SH-SY5Y (cell line): ENCODE measurements at regions not wholly inside any gene's neighbourhood (a gene's known extent, or its start where the extent isn't known, plus 50 kb on each side); places are given as distances from the start of the nearest gene placed in this dataset.

Experiments
- GATA2 ChIP-seq: IDR thresholded peaks from 2 replicates; pipeline ENCODE4 v1.6.1; 2011; ENCODE audit warnings: mild to moderate bottlenecking, low read depth, low read length
- GATA3 ChIP-seq: IDR thresholded peaks from 2 replicates; pipeline ENCODE4 v1.6.1; 2011; ENCODE audit warnings: low read depth, mild to moderate bottlenecking, low read length, moderate library complexity

DNA sequence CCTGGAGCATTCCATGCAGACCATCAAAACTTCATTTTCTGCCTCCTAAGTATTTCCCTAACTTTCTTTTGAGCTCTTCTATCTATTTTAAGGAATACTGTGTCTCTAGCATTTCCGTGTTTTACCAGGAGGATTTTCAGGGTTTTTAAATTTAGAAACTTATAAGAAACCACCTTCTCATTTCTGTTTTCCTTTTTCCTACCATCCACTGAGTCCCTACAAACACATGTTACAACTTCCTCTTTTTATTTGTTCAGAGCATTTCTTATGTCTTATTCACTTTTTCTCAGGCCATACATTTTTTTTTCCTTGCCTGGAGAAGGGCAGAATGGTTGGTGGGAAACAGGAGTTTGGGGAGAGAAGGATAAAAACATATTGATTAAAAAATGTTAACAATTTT is 130.0 kb upstream of the BMP5 start:
- TF ChIP-seq GATA3 (no peak), GATA2 (no peak)

DNA sequence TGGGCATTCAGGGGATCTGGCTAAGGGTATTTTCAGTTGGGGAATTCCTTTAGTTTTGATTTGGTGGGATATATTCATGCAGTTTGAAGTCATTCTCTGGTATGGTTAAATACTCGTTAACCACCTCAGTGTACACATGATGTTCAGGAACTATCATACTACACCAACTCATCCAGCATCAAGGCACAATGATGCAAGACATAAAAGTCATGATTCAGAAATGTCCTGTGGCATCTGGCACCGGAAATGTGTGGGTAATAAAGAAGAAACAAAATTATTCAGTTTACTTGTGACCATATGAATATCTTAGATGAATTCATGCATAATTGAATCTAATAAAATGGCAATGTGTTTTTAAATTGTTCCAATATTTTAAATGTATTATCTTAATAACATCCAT is 129.0 kb upstream of the BMP5 start:
- TF ChIP-seq GATA2 (no peak), GATA3 (no peak)

DNA sequence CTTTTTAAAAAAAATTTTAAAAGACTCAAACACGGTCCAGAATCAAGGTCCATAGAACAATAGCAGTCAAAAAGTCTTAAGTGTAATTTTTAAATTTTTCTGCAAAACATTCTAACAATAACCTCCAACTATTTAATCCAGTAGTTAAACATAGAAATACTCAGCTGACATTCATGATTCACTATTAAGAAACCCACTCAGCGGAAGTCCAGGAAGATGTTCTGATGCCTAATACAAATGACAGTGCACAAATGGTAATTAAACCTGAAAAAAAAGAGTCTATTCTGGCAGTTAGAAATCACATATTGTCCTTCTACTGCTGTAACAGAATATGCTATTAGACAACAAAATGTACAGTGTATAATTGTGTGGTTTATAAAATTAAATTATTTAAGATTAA is 128.2 kb upstream of the BMP5 start:
- TF ChIP-seq GATA3 = no peak
- no peak for TF ChIP-seq GATA2

DNA sequence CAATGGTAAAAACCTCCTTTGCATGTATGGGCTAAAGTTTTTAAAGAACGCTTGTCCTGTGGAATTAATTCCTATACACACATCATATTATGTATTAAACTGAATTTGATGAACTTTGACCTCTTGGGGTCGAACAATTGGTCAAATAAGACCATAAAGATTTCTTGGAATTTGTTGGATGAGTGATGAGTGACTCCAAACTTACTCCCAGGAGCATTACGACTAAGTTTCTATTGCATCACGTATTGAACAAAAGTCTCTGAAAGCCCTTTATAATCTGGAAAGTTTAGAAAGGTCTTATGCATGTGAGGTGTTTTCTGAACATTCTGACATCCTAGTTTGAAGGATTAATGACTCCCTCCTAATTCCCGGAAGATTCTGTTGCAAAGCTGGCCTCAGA is 126.9 kb upstream of the BMP5 start:
- TF ChIP-seq GATA3 (no peak), GATA2 (no peak)

DNA sequence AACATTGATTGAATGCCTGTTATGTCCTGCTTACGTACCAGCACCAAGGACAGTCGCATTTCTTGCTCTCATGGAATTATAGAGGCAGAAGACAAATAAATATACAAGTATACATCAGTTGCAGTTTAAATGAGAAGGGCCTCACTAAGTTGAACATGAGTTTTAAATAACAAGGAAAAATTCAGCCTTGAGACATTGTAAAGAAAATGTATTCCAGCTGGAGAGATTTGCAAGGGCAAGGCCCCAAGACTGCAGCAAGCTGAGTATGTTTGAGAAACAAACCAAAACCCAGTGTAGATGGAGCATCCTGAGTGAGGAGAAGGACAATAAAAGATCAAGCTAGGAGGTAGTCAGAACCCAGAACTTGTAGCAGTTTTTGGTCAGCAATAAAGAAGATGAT is 123.2 kb upstream of the BMP5 start:
- no peak for TF ChIP-seq GATA3
- TF ChIP-seq GATA2 = no peak

GRCh38 chr6:55997223-55997874 is 122.0 kb upstream of the BMP5 start:
- TF ChIP-seq GATA2 (no peak), GATA3 (no peak)

DNA sequence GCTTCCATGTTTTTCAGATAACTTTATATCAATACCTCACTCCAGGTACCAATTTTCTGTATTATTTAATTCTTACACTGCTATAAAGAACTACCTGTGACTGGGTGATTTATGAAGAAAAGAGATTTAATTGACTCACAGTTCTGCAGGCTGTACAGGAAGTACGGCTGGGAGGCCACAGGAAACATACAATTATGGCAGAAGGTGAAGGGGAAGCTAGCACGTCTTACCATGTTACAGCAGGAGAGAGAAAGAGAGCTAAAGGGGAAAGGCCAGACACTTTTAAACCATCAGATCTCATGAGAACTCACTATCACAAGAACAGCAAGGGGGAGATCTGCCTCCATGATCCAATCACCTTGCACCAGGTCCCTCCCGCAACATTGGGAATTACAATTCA is 119.1 kb upstream of the BMP5 start:
- no peak for TF ChIP-seq GATA3
- no peak for TF ChIP-seq GATA2

DNA sequence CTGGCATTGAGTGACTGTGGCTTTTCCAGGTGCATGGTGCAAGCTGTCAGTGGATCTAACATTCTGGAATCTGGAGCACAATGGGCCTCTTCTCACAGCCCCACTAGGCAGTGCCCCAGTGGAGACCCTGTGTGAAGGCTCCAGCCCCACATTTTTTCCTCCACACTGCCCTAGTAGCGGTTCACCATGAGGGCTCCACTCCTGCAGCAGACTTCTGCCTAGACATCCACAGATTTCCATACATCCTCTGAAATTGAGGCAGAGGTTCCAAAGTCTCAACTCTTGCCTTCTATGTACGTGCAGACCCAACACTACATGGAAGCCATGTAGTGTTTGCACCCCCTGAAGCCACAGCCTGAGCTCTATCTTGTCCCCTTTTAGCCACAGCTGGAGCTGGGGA is 118.0 kb upstream of the BMP5 start:
- TF ChIP-seq GATA2 (no peak), GATA3 (no peak)

DNA sequence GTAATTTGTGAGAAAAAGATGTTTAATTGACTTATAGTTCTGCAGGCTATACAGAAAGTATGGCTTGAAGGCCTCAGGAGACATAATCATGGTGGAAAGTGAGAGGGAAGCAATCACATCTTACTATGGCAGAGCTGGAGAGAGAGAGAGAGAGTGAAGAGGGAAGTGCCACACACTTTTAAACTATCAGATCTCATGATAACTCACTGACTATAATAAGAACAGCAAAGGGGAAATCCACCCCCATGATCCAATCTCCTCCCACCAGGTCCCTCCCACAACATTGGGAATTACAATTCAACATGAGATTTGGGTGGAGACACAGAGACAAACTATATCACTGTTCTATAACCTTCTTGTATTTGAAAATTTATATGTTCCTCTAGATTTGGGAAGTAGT is 117.2 kb upstream of the BMP5 start:
- no peak for TF ChIP-seq GATA2
- no peak for TF ChIP-seq GATA3

DNA sequence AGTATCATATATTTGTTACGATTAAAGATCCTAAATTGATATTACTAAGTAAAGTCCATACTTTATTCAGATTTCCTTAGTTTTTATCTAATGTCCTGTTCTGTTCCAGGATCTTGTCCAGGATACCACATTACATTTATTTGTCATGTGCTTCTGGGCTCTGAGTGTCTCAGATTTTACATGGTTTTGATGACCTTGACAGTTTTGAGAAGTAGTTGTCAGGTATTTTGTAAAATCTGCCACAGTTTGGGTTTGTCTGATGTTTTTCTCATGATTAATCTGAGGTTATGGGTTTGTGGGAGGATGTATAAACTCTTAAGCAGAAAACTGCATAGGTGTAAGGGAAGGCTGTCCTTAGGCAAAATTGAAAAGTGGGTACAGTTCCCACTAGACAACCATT is 109.9 kb upstream of the BMP5 start:
- TF ChIP-seq GATA2 (no peak), GATA3 (no peak)

- no peak for TF ChIP-seq GATA2
- no peak for TF ChIP-seq GATA3
Measured at GRCh38 chr6:55983861-55984260, 108.5 kb upstream of the BMP5 start.

DNA sequence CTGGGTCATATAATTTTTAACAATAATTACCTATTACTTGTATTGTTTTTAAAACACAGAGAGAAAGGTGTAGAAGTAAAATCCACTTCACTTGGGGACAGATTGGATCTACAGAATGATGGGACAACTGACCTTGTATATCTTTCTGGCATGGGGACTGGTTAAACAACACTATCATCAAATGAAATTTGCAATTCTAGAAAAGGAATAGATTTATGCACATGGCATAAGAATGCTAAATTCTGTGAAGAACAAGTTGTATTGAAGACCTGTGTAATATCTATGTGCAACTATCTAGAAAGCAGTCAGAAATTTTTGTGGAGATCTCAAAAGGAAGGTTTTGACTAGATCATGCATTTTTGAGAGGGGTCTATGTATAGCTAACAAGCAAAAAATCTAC is 106.3 kb upstream of the BMP5 start:
- TF ChIP-seq GATA3 (no peak), GATA2 (no peak)

DNA sequence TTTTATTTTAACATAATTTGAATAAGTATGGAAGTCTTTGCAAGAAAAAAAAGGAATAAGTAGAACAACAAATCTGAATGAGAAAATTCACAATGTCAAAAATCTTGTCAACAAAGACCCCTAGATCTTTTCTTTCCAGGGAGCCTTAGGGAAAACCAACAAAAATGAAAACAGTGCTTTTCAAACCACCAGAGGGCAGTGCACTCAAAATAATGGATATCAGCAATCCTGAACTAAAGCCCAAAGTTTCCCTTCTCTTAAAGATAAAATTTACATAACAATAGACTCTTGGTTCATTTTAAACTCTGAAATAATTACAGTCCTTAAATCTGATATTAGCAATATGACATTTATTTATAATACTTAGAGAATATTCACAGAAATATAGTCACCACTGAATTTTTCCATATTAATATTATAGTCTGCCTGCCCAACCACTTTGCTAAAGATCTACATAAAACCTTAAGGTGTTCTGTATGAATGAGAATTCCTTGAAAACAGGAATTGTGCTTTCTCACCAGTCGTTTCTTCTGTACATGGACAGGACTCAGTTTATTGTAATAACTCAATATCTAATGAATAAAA is 105.3 kb upstream of the BMP5 start:
- no peak for TF ChIP-seq GATA2
- TF ChIP-seq GATA3 = no peak

- TF ChIP-seq GATA3 = no peak
Measured at GRCh38 chr6:55979526-55979925, 104.1 kb upstream of the BMP5 start.

GRCh38 chr6:55977959-55978665 is 102.7 kb upstream of the BMP5 start:
- TF ChIP-seq GATA2 = no peak
